B cell (primary cell): ENCODE measurements at regions not wholly inside any gene's neighbourhood (a gene's known extent, or its start where the extent isn't known, plus 50 kb on each side); places are given as distances from the start of the nearest gene placed in this dataset.

Experiments
- ATAC-seq: fragments of 200-7000 bp; cut with Tn5 transposase; one replicate; pipeline ENCODE4 v1.10.0; 2021; ENCODE audit warnings: low read depth, mild to moderate bottlenecking, moderate number of reproducible peaks, moderate library complexity
- CTCF ChIA-PET: fragments of 350-600 bp; sonication (Branson Sonifier 250); formaldehyde crosslinking; loops from one replicate; lab custom pipeline; 2021; ENCODE audit warnings: antibody characterized with exemption, inconsistent platforms; lab: Charles Lee
- POLR2A ChIA-PET: fragments of 350-600 bp; sonication (Branson Sonifier 250); formaldehyde crosslinking; loops from one replicate; lab custom pipeline; 2021; ENCODE audit warnings: antibody characterized with exemption; lab: Charles Lee
- DNase-seq: peaks from one replicate; pipeline ENCODE4 v3.0.0; 2013
- H2AFZ ChIP-seq: 2 replicates; pipeline ENCODE4 v1.6.1; 2012; ENCODE audit warnings: mild to moderate bottlenecking, low read depth, low read length; ENCODE audit not compliant: insufficient read depth, poor library complexity, severe bottlenecking
- H3K27ac ChIP-seq, 2 donors: 1 replicate in 1 of 2; 2 replicates in 1 of 2; pipeline ENCODE4 v1.5.1; 2012 to 2013; ENCODE audit warnings: low read length in 2 of 2, mild to moderate bottlenecking in 2 of 2, moderate library complexity in 1 of 2
- H3K27me3 ChIP-seq, 4 experiments: fragments of 200-600 bp in 1 of 4; sonication (generic) in 1 of 4; replicated peaks in 1 of 4; 1 replicate in 2 of 4; 2 replicates in 2 of 4; pipeline versions ENCODE4 v1.6.1 to v1.7.0; 2013 to 2016; ENCODE audit warnings: low read length in 3 of 4, mild to moderate bottlenecking in 2 of 4, mixed read lengths in 1 of 4, moderate library complexity in 1 of 4; ENCODE audit not compliant: insufficient read depth in 4 of 4, control insufficient read depth in 3 of 4; ENCODE audit errors: control extremely low read depth in 1 of 4
- H3K36me3 ChIP-seq, 2 experiments: replicated peaks in 1 of 2; 1 replicate in 1 of 2; 2 replicates in 1 of 2; pipeline versions ENCODE4 v1.6.1 to v1.7.1; 2013; ENCODE audit warnings: low read length in 1 of 2; ENCODE audit not compliant: insufficient read depth in 2 of 2, control insufficient read depth in 1 of 2; ENCODE audit errors: control extremely low read depth in 1 of 2, extremely low read depth in 1 of 2
- H3K4me1 ChIP-seq, 2 donors: fragments of 200-600 bp in 1 of 2; sonication (generic) in 1 of 2; 1 replicate in 1 of 2; 2 replicates in 1 of 2; pipeline versions ENCODE4 v1.5.1 to v1.6.1; 2013 to 2017; ENCODE audit warnings: low read length in 2 of 2; ENCODE audit not compliant: control insufficient read depth in 2 of 2, insufficient read depth in 2 of 2
- H3K4me2 ChIP-seq: replicated peaks from 2 replicates; pipeline ENCODE3; 2012; ENCODE audit warnings: mild to moderate bottlenecking, low read depth, low read length; ENCODE audit not compliant: poor library complexity, severe bottlenecking
- H3K4me3 ChIP-seq, 5 experiments: fragments of 200-600 bp in 1 of 5; sonication (generic) in 1 of 5; 1 replicate in 3 of 5; 2 replicates in 2 of 5; pipeline versions ENCODE4 v1.5.1 to v1.7.0; 2011 to 2016; ENCODE audit warnings: low read length in 4 of 5, mild to moderate bottlenecking in 4 of 5, low read depth in 2 of 5, control low read depth in 1 of 5, moderate library complexity in 1 of 5; ENCODE audit not compliant: insufficient read depth in 1 of 5; ENCODE audit errors: control extremely low read depth in 1 of 5, extremely low read depth in 1 of 5
- H3K79me2 ChIP-seq: fragments of 200-600 bp; sonication (generic); one replicate; pipeline ENCODE4 v1.6.0; 2016; ENCODE audit warnings: low read length; ENCODE audit not compliant: control insufficient read depth, insufficient read depth
- H3K9ac ChIP-seq: fragments of 200-600 bp; sonication (generic); 2 replicates; pipeline ENCODE4 v1.6.1; 2017; ENCODE audit warnings: mild to moderate bottlenecking, low read length, moderate library complexity
- H3K9me3 ChIP-seq, 3 donors: one replicate each; pipeline versions ENCODE4 v1.6.1 to v1.7.1; 2013; ENCODE audit warnings: low read length in 2 of 3; ENCODE audit not compliant: control insufficient read depth in 2 of 3, insufficient read depth in 1 of 3; ENCODE audit errors: control extremely low read depth in 1 of 3
- H4K20me1 ChIP-seq: 2 replicates; pipeline ENCODE4 v1.6.0; 2012; ENCODE audit warnings: mild to moderate bottlenecking, low read length; ENCODE audit not compliant: insufficient read depth, control insufficient read depth, poor library complexity, severe bottlenecking
- H3K27ac Mint-ChIP-seq: one replicate; pipeline ENCODE4 v1.8.0; 2021; ENCODE audit warnings: mixed read lengths
- H3K27me3 Mint-ChIP-seq: one replicate; pipeline ENCODE4 v1.8.0; 2021; ENCODE audit warnings: mixed read lengths
- H3K4me1 Mint-ChIP-seq: one replicate; pipeline ENCODE4 v1.8.0; 2021; ENCODE audit warnings: mixed read lengths
- H3K4me3 Mint-ChIP-seq: one replicate; pipeline ENCODE4 v1.8.0; 2021; ENCODE audit warnings: mixed read lengths
- H3K9me3 Mint-ChIP-seq: one replicate; pipeline ENCODE4 v1.8.0; 2022; ENCODE audit warnings: mixed read lengths; ENCODE audit not compliant: insufficient read depth
- CTCF ChIP-seq: fragments of 200-600 bp; IDR thresholded peaks from one replicate; pipeline ENCODE4 v1.8.0; 2022; ENCODE audit warnings: antibody characterized with exemption, mild to moderate bottlenecking
- EZH2 ChIP-seq: IDR thresholded peaks from 2 replicates; pipeline ENCODE4 v1.6.1; 2012; ENCODE audit warnings: borderline replicate concordance, low read depth, mild to moderate bottlenecking, moderate library complexity, low read length; ENCODE audit not compliant: insufficient read depth, poor library complexity, severe bottlenecking
- WGBS: methylation state at CpG from one replicate; pipeline ENCODE4 v1.1.5; 2013; ENCODE audit warnings: missing lambda C conversion rate; ENCODE audit not compliant: insufficient coverage; 5-methylcytosine and 5-hydroxymethylcytosine counted together
- intact Hi-C: fragments of 100-400 bp; cut with micrococcal nuclease; formaldehyde crosslinking; loops from one replicate; pipeline ENCODE4 v1.10.0; 2022

GRCh38 chr7:125971656-125972055 lies 1042.0 kb upstream of the POT1 start:
- no peaks in the 10 kb centered on the region for H4K20me1 ChIP-seq
- Mint-ChIP-seq H3K4me3 (no peak overlapping the region), H3K4me1 (no peaks in the 10 kb centered on the region), H3K27me3 (no peaks in the 10 kb centered on the region), H3K27ac (no peak overlapping the region), H3K9me3 (no peaks in the 10 kb centered on the region)
- H3K4me3 ChIP-seq, result no peak overlapping the region
- POLR2A ChIA-PET, result no interaction called here
- H3K9me3 ChIP-seq, result no peaks in the 10 kb centered on the region
- H3K79me2 ChIP-seq, result no peaks in the 10 kb centered on the region
- no peak for TF ChIP-seq EZH2
- TF ChIP-seq CTCF, result no peak
- H3K4me2 ChIP-seq, result no peak overlapping the region
- no peaks in the 10 kb centered on the region for H3K27me3 ChIP-seq
- no peaks in the 10 kb centered on the region for H3K4me1 ChIP-seq
- no peak overlapping the region for H3K27ac ChIP-seq
- ATAC-seq (no peak), DNase-seq (no peak)
- H3K9ac ChIP-seq, result no peak overlapping the region
- intact Hi-C loops, result no loop called here
- WGBS, result no CpG with 5 or more reads among the region's 2 CpGs
- no peaks in the 10 kb centered on the region for H3K36me3 ChIP-seq
- CTCF ChIA-PET, result no interaction called here
- H2AFZ ChIP-seq, result no peak overlapping the region

- no CpG with 5 or more reads among the region's 1 CpG for WGBS
- H3K27ac Mint-ChIP-seq, result no peak overlapping the region
- Histone ChIP-seq H3K36me3 (no peaks in the 10 kb centered on the region), H3K79me2 (no peaks in the 10 kb centered on the region), H3K9ac (no peak overlapping the region), H3K27ac (no peak overlapping the region), H4K20me1 (no peaks in the 10 kb centered on the region), H2AFZ (no peak overlapping the region), H3K4me2 (no peak overlapping the region), H3K27me3 (no peaks in the 10 kb centered on the region), H3K4me1 (no peaks in the 10 kb centered on the region), H3K9me3 (no peaks in the 10 kb centered on the region), H3K4me3 (no peak overlapping the region)
- H3K9me3 Mint-ChIP-seq, result no peaks in the 10 kb centered on the region
- ATAC-seq (no peak), DNase-seq (no peak)
- CTCF ChIA-PET, result no interaction called here
- POLR2A ChIA-PET, result no interaction called here
- H3K4me3 Mint-ChIP-seq, result no peak overlapping the region
- H3K4me1 Mint-ChIP-seq, result no peaks in the 10 kb centered on the region
- no peaks in the 10 kb centered on the region for H3K27me3 Mint-ChIP-seq
- intact Hi-C loops, result no loop called here
- TF ChIP-seq CTCF, result no peak
- no peak for TF ChIP-seq EZH2
Measured at GRCh38 chr7:125966278-125967048, 1036.8 kb upstream of the POT1 start.
